ENCODE measurements at regions not wholly inside any gene's neighbourhood (a gene's known extent, or its start where the extent isn't known, plus 50 kb on each side); places are given as distances from the start of the nearest gene placed in this dataset.

GRCh38 chr3:87507753-87508152 lies 231.4 kb upstream of the POU1F1 start (continued):
- TF ChIP-seq TSHZ1 (tag by site-specific recombination; IDR thresholded peaks at IDR 0.05; ENCODE audit: borderline replicate concordance), result no peak
- no peak for TF ChIP-seq ZNF623 (tag by site-specific recombination; IDR thresholded peaks at IDR 0.05)
- TF ChIP-seq SALL2 (tag by site-specific recombination; IDR thresholded peaks at IDR 0.05; ENCODE audit: borderline replicate concordance), result no peak
- no peak for TF ChIP-seq ZNF488 (tag by site-specific recombination; IDR thresholded peaks at IDR 0.05)

- peak; percentile 81 for TF ChIP-seq ZNF654 (tag by site-specific recombination; IDR thresholded peaks at IDR 0.05; ENCODE audit: low read depth)
- TF ChIP-seq ZNF521 (tag by site-specific recombination; IDR thresholded peaks at IDR 0.05), result no peak
- no peak for TF ChIP-seq ZNF248 (tag by site-specific recombination; IDR thresholded peaks at IDR 0.05)
- TF ChIP-seq ZEB2 (tag by site-specific recombination; IDR thresholded peaks at IDR 0.05), result 0 out of 2 replicates have a peak, but pooled peaks have one; percentile 17
- TF ChIP-seq ZNF768 (tag by site-specific recombination; IDR thresholded peaks at IDR 0.05), result no peak
- 0 out of 2 replicates have a peak, but pooled peaks have one; percentile 21 for TF ChIP-seq CTCF (tag by site-specific recombination; IDR thresholded peaks at IDR 0.05)
- no peak for TF ChIP-seq KLF7 (tag by site-specific recombination; IDR thresholded peaks at IDR 0.05; ENCODE audit: borderline replicate concordance)
- TF ChIP-seq SP7 (tag by site-specific recombination; IDR thresholded peaks at IDR 0.05), result peak; percentile 47; the same call in 1 of the 2 replicates
- TF ChIP-seq ZNF660 (tag by site-specific recombination; IDR thresholded peaks at IDR 0.05), result 0 out of 2 replicates have a peak, but pooled peaks have one; percentile 49
- TF ChIP-seq ZBTB21 (tag by site-specific recombination; IDR thresholded peaks at IDR 0.05), result peak; percentile 52; the same call in 1 of the 2 replicates
- 0 out of 2 replicates have a peak, but pooled peaks have one; percentile 22 for TF ChIP-seq ZNF600 (tag by site-specific recombination; IDR thresholded peaks at IDR 0.05)
- TF ChIP-seq ZNF530 (tag by site-specific recombination; IDR thresholded peaks at IDR 0.05; ENCODE audit: low read depth), result no peak
- TF ChIP-seq ZNF629 (tag by site-specific recombination; IDR thresholded peaks at IDR 0.05), result peak; percentile 65
- TF ChIP-seq ATF2 (tag by site-specific recombination; IDR thresholded peaks at IDR 0.05; ENCODE audit: low read depth), result peak; percentile 97
- TF ChIP-seq ZFHX2 (tag by site-specific recombination; conservative IDR thresholded peaks at IDR 0.05), result no peak
- no peak for TF ChIP-seq ZNF791 (tag by site-specific recombination; IDR thresholded peaks at IDR 0.05)
- TF ChIP-seq ZNF596 (tag by site-specific recombination; IDR thresholded peaks at IDR 0.05), result no peak
- Histone ChIP-seq H3K9me3 (ENCODE audit: control insufficient read depth, insufficient read depth, low read depth, low read length) (no peaks in the 10 kb centered on the region), H3K36me3 (ENCODE audit: control insufficient read depth in 2 of 2, insufficient read depth in 1 of 2, low read length in 2 of 2) (no peaks in the 10 kb centered on the region), H3K27ac (ENCODE audit: extremely low read depth, low read depth, low read length) (no peak overlapping the region), H3K4me3 (ENCODE audit: low read depth, low read length) (no peak overlapping the region; the same call in 1 of the 2 replicates), H3K4me1 (ENCODE audit: control insufficient read depth, insufficient read depth, low read length) (no peaks in the 10 kb centered on the region)
- ChIA-PET CTCF (interaction anchor here (0.8 to 2.9 kb wide), 6 partner anchors 149 to 245 kb away, joined by 4 to 15 read pairs (median 6); no protein-coding TSS in a partner anchor), POLR2A (no interaction called here)
Measured at GRCh38 chr3:87503900-87504498, 227.6 kb upstream of the POU1F1 start.

Data from HEK293 (cell line).